WTC11 (cell line): ENCODE measurements at regions not wholly inside any gene's neighbourhood (a gene's known extent, or its start where the extent isn't known, plus 50 kb on each side); places are given as distances from the start of the nearest gene placed in this dataset.

ENCODE experiments used
- ATAC-seq: fragments of 200-7000 bp; cut with Tn5 transposase; 2 replicates; pipeline ENCODE4 v1.10.0; 2021; ENCODE audit warnings: mild to moderate bottlenecking, moderate library complexity
- CTCF ChIA-PET: fragments of 300-600 bp; sonication (Branson Sonifier 250); formaldehyde crosslinking; loops from one replicate; lab custom pipeline; 2021; ENCODE audit warnings: antibody characterized with exemption; lab: Charles Lee
- POLR2A ChIA-PET: fragments of 350-600 bp; sonication (Branson Sonifier 250); formaldehyde crosslinking; loops from one replicate; lab custom pipeline; 2021; ENCODE audit warnings: antibody characterized with exemption; lab: Charles Lee
- DNase-seq: peaks from one replicate; pipeline ENCODE4 v3.0.0; 2021; ENCODE audit warnings: low spot score
- H3K27ac Mint-ChIP-seq: 2 replicates; pipeline ENCODE4 v1.8.0; 2021; ENCODE audit warnings: mixed read lengths
- H3K27me3 Mint-ChIP-seq: 2 replicates; pipeline ENCODE4 v1.8.0; 2021; ENCODE audit warnings: low read depth, mild to moderate bottlenecking, moderate library complexity, mixed read lengths
- H3K36me3 Mint-ChIP-seq: 2 replicates; pipeline ENCODE4 v1.8.0; 2021; ENCODE audit warnings: mixed read lengths
- H3K4me1 Mint-ChIP-seq: 2 replicates; pipeline ENCODE4 v1.8.0; 2022; ENCODE audit warnings: mixed read lengths
- H3K4me3 Mint-ChIP-seq: 2 replicates; pipeline ENCODE4 v1.8.0; 2021; ENCODE audit warnings: mild to moderate bottlenecking, moderate library complexity, mixed read lengths
- H3K9me3 Mint-ChIP-seq: 2 replicates; pipeline ENCODE4 v1.8.0; 2021; ENCODE audit warnings: mixed read lengths
- AR ChIP-seq: fragments of 250-450 bp; sonication (Bioruptor Pico); IDR thresholded peaks from 2 replicates; pipeline ENCODE4 v1.9.0; 2021; ENCODE audit warnings: mild to moderate bottlenecking
- ATF1 ChIP-seq: sonication (generic); formaldehyde crosslinking; IDR thresholded peaks from 2 replicates; pipeline ENCODE4 v1.8.1; 2023; ENCODE audit warnings: mild to moderate bottlenecking, moderate library complexity, missing genetic modification reagents
- FOXP4 ChIP-seq: sonication (generic); formaldehyde crosslinking; IDR thresholded peaks from 2 replicates; pipeline ENCODE4 v1.8.0; 2022; ENCODE audit warnings: mild to moderate bottlenecking, missing genetic modification reagents
- GABPB1 ChIP-seq: sonication (generic); formaldehyde crosslinking; IDR thresholded peaks from 2 replicates; pipeline ENCODE4 v1.8.1; 2023; ENCODE audit warnings: mild to moderate bottlenecking, missing genetic modification reagents
- NR3C1 ChIP-seq: sonication (generic); formaldehyde crosslinking; conservative IDR thresholded peaks from 2 replicates; pipeline ENCODE4 v1.8.1; 2023; ENCODE audit warnings: low read depth, mild to moderate bottlenecking, missing genetic modification reagents
- PRRX2 ChIP-seq: fragments of 250-450 bp; sonication (Bioruptor Pico); IDR thresholded peaks from 2 replicates; pipeline ENCODE4 v1.8.0; 2021; ENCODE audit warnings: mild to moderate bottlenecking
- ZBTB21 ChIP-seq: sonication (generic); formaldehyde crosslinking; IDR thresholded peaks from 2 replicates; pipeline ENCODE4 v1.8.1; 2023; ENCODE audit warnings: mild to moderate bottlenecking, missing genetic modification reagents, borderline replicate concordance
- ZNF281 ChIP-seq: sonication (generic); formaldehyde crosslinking; IDR thresholded peaks from 2 replicates; pipeline ENCODE4 v1.8.0; 2023; ENCODE audit warnings: mild to moderate bottlenecking, missing genetic modification reagents
- ZNF396 ChIP-seq: fragments of 250-450 bp; sonication (Bioruptor Pico); IDR thresholded peaks from 2 replicates; pipeline ENCODE4 v1.8.0; 2021; ENCODE audit warnings: mild to moderate bottlenecking, moderate library complexity, borderline replicate concordance
- ZNF423 ChIP-seq: fragments of 250-450 bp; sonication (Bioruptor Pico); IDR thresholded peaks from 2 replicates; pipeline ENCODE4 v2.1.2; 2022; ENCODE audit warnings: mild to moderate bottlenecking, moderate library complexity
- TF ChIP-seq, protein P1 (sequence below): fragments of 250-450 bp; sonication (Bioruptor Pico); IDR thresholded peaks from 2 replicates; pipeline ENCODE4 v1.9.0; 2021; ENCODE audit warnings: mild to moderate bottlenecking, borderline replicate concordance
- TF ChIP-seq, protein P2 (sequence below): sonication (generic); formaldehyde crosslinking; IDR thresholded peaks from 2 replicates; pipeline ENCODE4 v1.8.1; 2023; ENCODE audit warnings: mild to moderate bottlenecking, missing genetic modification reagents
- TF ChIP-seq, protein P3 (sequence below): fragments of 250-450 bp; sonication (Bioruptor Pico); conservative IDR thresholded peaks from 2 replicates; pipeline ENCODE4 v1.9.0; 2021; ENCODE audit warnings: mild to moderate bottlenecking
- TF ChIP-seq, protein P4 (sequence below): sonication (generic); formaldehyde crosslinking; conservative IDR thresholded peaks from 2 replicates; pipeline ENCODE4 v1.8.1; 2022; ENCODE audit warnings: mild to moderate bottlenecking, missing genetic modification reagents
- TF ChIP-seq, protein P5 (sequence below): sonication (generic); formaldehyde crosslinking; conservative IDR thresholded peaks from 2 replicates; pipeline ENCODE4 v1.8.1; 2023; ENCODE audit warnings: mild to moderate bottlenecking, low read depth, missing genetic modification reagents, moderate library complexity

DNA sequence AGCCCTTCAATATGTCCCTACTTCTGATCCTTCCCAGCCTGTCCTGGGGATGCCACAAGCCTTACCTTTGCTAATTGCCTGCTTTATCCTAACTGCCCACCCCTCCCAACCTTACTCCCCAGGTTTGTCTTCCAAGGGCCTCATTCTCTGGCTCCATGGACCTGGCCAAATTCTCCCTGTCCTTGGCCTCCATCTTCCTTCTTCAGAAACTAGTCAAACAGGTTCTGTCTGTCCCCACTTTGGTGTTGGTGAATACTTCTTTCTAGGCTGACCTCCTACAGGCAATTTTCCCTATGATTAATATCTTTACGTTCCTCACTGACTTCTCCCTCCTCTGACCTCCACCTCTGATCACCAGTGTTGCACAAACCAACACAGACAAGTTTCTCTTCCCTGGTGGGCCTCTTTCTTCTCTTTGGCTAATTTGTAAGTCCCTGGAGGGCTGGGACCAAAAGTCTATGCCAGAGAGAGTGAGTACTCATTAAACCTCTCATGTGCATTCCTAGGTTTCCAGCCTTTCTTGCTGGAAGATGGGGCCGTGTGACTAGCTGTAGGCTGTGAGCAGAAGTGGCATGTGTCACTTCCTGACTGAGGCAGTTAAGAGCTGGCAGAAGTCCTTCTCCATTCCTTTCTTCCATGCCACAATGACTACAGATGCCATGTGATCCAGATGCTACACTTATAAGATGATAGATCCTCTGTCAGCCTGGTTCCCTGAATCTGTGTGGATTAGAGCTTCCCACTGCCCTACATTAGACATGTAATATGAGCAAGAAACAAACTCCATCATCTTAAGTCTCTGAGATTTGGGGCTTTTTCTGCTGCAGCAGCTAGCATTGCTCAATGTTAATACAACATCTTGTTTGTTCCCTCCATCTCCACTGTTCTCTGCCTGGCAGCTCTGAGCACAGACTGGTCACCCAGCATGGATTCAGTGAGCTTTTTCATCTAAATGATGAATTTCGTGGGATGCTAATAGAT, 382.7 kb downstream of the RPS24 start:
- Mint-ChIP-seq H3K36me3 (no peaks in the 10 kb centered on the region), H3K4me1 (peaks cover 46% of the 10 kb centered on the region), H3K27ac (no peak overlapping the region), H3K4me3 (no peak overlapping the region), H3K9me3 (no peaks in the 10 kb centered on the region), H3K27me3 (no peaks in the 10 kb centered on the region; the same call in 1 of the 2 replicates)
- ChIA-PET CTCF (no interaction called here), POLR2A (no interaction called here)
- DNase-seq (no peak), ATAC-seq (no peak)
- TF ChIP-seq ZNF423 (CRISPR knock-in tag) (no peak), GABPB1 (no peak), ZNF281 (no peak), ZBTB21 (CRISPR knock-in tag) (no peak), AR (CRISPR knock-in tag) (no peak), NR3C1 (CRISPR knock-in tag) (no peak), ZNF396 (CRISPR knock-in tag) (no peak), PRRX2 (no peak), ATF1 (CRISPR knock-in tag) (no peak), FOXP4 (CRISPR knock-in tag) (no peak)
- TF ChIP-seq, protein P1, sequence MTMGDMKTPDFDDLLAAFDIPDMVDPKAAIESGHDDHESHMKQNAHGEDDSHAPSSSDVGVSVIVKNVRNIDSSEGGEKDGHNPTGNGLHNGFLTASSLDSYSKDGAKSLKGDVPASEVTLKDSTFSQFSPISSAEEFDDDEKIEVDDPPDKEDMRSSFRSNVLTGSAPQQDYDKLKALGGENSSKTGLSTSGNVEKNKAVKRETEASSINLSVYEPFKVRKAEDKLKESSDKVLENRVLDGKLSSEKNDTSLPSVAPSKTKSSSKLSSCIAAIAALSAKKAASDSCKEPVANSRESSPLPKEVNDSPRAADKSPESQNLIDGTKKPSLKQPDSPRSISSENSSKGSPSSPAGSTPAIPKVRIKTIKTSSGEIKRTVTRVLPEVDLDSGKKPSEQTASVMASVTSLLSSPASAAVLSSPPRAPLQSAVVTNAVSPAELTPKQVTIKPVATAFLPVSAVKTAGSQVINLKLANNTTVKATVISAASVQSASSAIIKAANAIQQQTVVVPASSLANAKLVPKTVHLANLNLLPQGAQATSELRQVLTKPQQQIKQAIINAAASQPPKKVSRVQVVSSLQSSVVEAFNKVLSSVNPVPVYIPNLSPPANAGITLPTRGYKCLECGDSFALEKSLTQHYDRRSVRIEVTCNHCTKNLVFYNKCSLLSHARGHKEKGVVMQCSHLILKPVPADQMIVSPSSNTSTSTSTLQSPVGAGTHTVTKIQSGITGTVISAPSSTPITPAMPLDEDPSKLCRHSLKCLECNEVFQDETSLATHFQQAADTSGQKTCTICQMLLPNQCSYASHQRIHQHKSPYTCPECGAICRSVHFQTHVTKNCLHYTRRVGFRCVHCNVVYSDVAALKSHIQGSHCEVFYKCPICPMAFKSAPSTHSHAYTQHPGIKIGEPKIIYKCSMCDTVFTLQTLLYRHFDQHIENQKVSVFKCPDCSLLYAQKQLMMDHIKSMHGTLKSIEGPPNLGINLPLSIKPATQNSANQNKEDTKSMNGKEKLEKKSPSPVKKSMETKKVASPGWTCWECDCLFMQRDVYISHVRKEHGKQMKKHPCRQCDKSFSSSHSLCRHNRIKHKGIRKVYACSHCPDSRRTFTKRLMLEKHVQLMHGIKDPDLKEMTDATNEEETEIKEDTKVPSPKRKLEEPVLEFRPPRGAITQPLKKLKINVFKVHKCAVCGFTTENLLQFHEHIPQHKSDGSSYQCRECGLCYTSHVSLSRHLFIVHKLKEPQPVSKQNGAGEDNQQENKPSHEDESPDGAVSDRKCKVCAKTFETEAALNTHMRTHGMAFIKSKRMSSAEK (CRISPR knock-in tag) = no peak
- TF ChIP-seq, protein P2, sequence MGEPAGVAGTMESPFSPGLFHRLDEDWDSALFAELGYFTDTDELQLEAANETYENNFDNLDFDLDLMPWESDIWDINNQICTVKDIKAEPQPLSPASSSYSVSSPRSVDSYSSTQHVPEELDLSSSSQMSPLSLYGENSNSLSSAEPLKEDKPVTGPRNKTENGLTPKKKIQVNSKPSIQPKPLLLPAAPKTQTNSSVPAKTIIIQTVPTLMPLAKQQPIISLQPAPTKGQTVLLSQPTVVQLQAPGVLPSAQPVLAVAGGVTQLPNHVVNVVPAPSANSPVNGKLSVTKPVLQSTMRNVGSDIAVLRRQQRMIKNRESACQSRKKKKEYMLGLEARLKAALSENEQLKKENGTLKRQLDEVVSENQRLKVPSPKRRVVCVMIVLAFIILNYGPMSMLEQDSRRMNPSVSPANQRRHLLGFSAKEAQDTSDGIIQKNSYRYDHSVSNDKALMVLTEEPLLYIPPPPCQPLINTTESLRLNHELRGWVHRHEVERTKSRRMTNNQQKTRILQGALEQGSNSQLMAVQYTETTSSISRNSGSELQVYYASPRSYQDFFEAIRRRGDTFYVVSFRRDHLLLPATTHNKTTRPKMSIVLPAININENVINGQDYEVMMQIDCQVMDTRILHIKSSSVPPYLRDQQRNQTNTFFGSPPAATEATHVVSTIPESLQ (CRISPR knock-in tag) = no peak
- TF ChIP-seq, protein P3, sequence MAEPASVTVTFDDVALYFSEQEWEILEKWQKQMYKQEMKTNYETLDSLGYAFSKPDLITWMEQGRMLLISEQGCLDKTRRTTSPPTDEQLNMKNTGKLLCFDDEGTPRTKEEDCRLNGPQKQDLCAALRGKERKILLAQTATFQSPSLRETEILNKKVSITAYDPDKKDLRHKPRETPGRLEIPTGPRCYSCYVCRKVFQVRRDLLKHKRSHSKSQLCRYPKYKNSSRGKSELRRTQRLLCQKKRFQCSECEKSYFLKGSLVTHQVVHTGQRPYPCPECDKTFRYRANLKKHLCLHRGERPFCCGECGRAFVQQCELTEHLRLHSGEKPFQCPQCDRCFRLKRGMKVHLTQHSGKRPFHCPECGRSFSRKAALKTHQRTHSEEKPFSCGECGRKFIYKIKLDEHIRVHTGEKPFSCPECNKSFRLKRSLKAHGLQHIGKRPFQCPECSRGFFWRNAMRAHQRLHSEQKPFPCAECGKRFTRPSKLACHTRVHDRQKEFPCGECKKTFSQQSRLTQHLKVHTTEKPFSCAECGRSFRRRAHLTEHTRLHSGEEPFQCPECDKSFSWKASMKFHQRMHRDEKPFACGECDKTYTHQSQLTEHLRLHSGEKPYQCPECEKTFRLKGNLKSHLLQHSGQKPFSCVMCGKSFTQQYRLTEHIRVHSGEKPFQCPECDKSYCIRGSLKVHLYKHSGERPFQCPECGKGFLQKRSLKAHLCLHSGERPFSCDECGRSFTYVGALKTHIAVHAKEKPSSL = no peak
- TF ChIP-seq, protein P4, sequence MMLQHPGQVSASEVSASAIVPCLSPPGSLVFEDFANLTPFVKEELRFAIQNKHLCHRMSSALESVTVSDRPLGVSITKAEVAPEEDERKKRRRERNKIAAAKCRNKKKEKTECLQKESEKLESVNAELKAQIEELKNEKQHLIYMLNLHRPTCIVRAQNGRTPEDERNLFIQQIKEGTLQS (CRISPR knock-in tag) = no peak
- TF ChIP-seq, protein P5, sequence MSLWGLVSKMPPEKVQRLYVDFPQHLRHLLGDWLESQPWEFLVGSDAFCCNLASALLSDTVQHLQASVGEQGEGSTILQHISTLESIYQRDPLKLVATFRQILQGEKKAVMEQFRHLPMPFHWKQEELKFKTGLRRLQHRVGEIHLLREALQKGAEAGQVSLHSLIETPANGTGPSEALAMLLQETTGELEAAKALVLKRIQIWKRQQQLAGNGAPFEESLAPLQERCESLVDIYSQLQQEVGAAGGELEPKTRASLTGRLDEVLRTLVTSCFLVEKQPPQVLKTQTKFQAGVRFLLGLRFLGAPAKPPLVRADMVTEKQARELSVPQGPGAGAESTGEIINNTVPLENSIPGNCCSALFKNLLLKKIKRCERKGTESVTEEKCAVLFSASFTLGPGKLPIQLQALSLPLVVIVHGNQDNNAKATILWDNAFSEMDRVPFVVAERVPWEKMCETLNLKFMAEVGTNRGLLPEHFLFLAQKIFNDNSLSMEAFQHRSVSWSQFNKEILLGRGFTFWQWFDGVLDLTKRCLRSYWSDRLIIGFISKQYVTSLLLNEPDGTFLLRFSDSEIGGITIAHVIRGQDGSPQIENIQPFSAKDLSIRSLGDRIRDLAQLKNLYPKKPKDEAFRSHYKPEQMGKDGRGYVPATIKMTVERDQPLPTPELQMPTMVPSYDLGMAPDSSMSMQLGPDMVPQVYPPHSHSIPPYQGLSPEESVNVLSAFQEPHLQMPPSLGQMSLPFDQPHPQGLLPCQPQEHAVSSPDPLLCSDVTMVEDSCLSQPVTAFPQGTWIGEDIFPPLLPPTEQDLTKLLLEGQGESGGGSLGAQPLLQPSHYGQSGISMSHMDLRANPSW (CRISPR knock-in tag) = no peak
